ENCODE measurements at regions not wholly inside any gene's neighbourhood (a gene's known extent, or its start where the extent isn't known, plus 50 kb on each side); places are given as distances from the start of the nearest gene placed in this dataset.

GRCh38 chr7:25922296-25922695 lies 229.7 kb upstream of the NFE2L3 start:
- TF ChIP-seq CTCF (IDR thresholded peaks at IDR 0.05) (no peak), POLR2A (IDR thresholded peaks at IDR 0.05) (no peak)

Measured in breast epithelium (tissue), 3 donors.